Upper lobe of right lung (tissue), 1 donor: ENCODE measurements at regions not wholly inside any gene's neighbourhood (a gene's known extent, or its start where the extent isn't known, plus 50 kb on each side); places are given as distances from the start of the nearest gene placed in this dataset.

Experiments
- ATAC-seq: fragments of 200-7000 bp; cut with Tn5 transposase; one replicate; pipeline ENCODE4 v1.9.1; 2020; ENCODE audit warnings: mild to moderate bottlenecking, moderate library complexity
- DNase-seq: peaks from one replicate; pipeline ENCODE4 v3.0.0-alpha.2; 2020
- H3K27ac ChIP-seq: fragments of 200-600 bp; one replicate; pipeline ENCODE4 v1.8.0; 2022
- H3K27me3 ChIP-seq: fragments of 200-600 bp; one replicate; pipeline ENCODE4 v1.8.0; 2022; ENCODE audit warnings: mild to moderate bottlenecking
- H3K36me3 ChIP-seq: fragments of 200-600 bp; one replicate; pipeline ENCODE4 v1.8.0; 2022
- H3K4me1 ChIP-seq: fragments of 200-600 bp; one replicate; pipeline ENCODE4 v1.8.0; 2022
- H3K4me3 ChIP-seq: fragments of 200-600 bp; one replicate; pipeline ENCODE4 v1.8.0; 2022; ENCODE audit warnings: mild to moderate bottlenecking
- H3K9me3 ChIP-seq: fragments of 200-600 bp; one replicate; pipeline ENCODE4 v1.8.0; 2022
- intact Hi-C: fragments of 100-400 bp; cut with DNase I; formaldehyde crosslinking; loops from one replicate; pipeline ENCODE4 v1.11.0; 2022
- TF ChIP-seq, protein P1 (sequence below): fragments of 200-600 bp; IDR thresholded peaks from one replicate; pipeline ENCODE4 v1.8.0; 2022; ENCODE audit warnings: antibody characterized with exemption
- donor health status: DM: no; HTN: yes; CAD: no; lungs with severe emphysema.

DNA sequence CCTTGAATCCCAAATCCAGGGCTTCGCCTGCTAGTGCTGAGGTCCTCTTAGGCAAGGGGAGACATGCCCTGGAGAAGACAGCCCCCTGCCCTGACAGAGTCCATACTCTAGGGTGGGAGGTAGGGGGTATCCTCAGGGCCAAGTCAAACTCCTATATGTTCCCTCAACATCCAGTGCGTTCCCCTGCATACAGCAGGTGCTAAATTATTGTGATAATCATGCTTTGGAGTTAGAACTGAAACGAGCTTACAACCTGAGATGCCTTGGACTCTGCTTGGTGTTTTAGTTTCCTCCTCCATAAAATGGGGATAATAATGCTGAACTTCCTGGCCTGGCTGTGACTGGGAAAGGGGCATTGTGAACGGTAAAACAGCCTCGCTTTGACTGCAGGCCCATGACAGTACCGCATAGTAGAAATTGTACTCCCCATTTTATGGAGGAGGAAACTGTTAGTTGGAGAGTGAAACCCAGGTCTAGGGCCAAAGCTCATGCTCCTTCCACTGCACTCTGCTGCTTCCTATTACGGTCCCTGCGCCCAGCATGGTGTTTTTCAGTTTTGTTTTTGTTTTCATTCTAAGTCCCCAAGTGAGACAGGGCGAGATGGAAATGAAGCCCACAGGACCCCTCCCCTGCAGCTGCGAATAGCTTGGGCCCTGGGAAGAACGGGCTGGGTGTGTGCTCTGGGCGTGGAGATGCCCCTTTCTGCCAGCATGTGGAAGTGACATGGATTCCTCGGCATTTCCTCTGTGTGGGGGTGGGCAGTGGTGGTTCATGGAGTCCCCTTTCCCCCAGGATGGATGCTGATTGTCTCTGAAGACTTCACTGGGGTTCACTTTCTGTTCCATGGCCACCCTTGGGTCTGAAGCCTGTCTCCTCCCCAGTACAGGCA lies 162.5 kb downstream of the VEGFA start:
- Histone ChIP-seq H3K9me3 (no peaks in the 10 kb centered on the region), H3K4me1 (peaks cover 7% of the 10 kb centered on the region), H3K27me3 (no peaks in the 10 kb centered on the region), H3K27ac (no peak overlapping the region), H3K4me3 (no peak overlapping the region), H3K36me3 (no peaks in the 10 kb centered on the region)
- intact Hi-C loops, result no loop called here
- TF ChIP-seq, protein P1, sequence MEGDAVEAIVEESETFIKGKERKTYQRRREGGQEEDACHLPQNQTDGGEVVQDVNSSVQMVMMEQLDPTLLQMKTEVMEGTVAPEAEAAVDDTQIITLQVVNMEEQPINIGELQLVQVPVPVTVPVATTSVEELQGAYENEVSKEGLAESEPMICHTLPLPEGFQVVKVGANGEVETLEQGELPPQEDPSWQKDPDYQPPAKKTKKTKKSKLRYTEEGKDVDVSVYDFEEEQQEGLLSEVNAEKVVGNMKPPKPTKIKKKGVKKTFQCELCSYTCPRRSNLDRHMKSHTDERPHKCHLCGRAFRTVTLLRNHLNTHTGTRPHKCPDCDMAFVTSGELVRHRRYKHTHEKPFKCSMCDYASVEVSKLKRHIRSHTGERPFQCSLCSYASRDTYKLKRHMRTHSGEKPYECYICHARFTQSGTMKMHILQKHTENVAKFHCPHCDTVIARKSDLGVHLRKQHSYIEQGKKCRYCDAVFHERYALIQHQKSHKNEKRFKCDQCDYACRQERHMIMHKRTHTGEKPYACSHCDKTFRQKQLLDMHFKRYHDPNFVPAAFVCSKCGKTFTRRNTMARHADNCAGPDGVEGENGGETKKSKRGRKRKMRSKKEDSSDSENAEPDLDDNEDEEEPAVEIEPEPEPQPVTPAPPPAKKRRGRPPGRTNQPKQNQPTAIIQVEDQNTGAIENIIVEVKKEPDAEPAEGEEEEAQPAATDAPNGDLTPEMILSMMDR, result no peak
- ATAC-seq (no peak), DNase-seq (peak; percentile 34)

DNA sequence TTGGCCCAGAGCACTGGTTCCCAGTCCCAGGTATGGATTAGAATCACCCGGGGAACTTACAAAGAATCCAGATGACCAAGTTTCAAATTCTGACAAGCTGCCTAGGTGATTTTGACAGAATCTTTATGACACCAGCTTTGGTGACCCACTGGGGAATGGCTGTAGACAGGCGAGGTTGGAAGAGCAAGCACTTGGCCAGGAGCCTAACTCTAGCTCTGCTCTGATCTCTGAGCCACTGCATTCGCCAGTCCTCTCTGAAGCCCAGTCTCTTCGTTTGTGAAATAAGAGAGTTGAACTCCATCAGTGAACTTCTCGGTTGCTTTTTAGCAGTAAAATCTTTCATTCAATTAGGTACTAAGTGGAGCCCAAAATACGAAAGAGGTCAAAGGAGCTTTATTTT lies 161.2 kb downstream of the VEGFA start:
- H3K4me3 ChIP-seq, result no peak overlapping the region
- H3K4me1 ChIP-seq, result peaks cover 12% of the 10 kb centered on the region
- TF ChIP-seq, protein P1, result no peak
- DNase-seq (no peak), ATAC-seq (no peak)
- intact Hi-C loops, result no loop called here
- H3K9me3 ChIP-seq, result no peaks in the 10 kb centered on the region
- H3K27ac ChIP-seq, result no peak overlapping the region
- H3K36me3 ChIP-seq, result no peaks in the 10 kb centered on the region
- H3K27me3 ChIP-seq, result no peaks in the 10 kb centered on the region

DNA sequence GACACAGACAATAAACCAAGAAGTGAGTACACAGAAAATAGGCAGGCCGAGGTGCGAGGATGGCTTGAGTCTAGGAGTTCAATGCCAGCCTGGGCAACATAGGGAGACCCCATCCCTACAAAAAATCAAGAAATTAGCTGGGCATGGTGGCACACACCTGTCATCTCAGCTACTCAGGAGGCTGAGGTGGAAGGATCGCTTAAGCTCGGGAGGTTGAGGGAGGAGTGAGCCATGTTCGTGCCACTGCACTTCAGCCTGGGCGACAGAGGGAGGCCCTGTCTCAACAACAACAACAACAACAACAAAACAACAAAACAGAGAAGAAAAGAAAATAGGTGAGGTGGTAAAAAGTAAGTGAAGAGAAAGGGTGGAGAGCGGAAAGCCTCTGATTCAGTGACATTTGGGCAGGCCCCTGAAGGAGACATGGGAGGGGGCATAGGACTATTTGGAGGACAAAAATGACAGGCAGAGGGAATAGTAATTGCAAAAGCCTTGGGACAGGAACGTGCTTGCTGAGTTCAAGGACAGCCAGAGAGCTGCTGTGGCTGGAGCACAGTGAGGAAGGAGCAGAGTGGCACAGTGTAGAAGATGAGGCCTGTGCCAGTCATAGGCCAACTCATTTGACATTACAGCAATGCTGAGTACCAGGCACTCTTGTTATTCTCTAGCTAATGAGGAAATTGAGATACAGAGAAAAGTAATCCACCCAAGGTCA lies 160.6 kb downstream of the VEGFA start:
- TF ChIP-seq, protein P1, result no peak
- Histone ChIP-seq H3K27ac (no peak overlapping the region), H3K27me3 (no peaks in the 10 kb centered on the region), H3K4me3 (no peak overlapping the region), H3K9me3 (no peaks in the 10 kb centered on the region), H3K4me1 (peaks cover 14% of the 10 kb centered on the region), H3K36me3 (no peaks in the 10 kb centered on the region)
- intact Hi-C loops, result no loop called here
- peak; percentile 22 for DNase-seq
- ATAC-seq, result no peak

DNA sequence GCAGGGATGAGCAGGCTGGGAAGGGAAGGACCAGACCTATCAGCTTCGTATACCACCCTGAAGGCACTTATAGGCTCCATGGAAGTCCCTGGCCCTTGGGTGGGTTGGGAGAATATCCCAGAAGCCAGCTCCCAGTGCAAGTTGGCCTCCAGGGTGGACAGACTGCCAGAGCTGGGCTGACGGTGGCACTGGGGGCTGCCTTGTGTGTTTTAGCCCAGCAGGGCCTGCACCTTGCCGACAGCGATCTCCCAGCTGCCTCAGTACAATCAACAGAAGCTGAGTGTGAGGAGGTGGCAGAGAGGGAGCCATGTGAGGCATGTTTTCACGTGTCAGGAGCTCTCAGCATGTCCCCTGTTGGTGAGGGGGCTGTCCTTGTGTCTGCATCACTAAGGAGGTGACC lies 159.5 kb downstream of the VEGFA start:
- H3K36me3 ChIP-seq, result no peaks in the 10 kb centered on the region
- H3K4me3 ChIP-seq, result no peak overlapping the region
- no peaks in the 10 kb centered on the region for H3K9me3 ChIP-seq
- H3K27me3 ChIP-seq, result no peaks in the 10 kb centered on the region
- DNase-seq, result peak; percentile 52
- no peak for ATAC-seq
- H3K27ac ChIP-seq, result no peak overlapping the region
- TF ChIP-seq, protein P1, result no peak
- H3K4me1 ChIP-seq, result peaks cover 14% of the 10 kb centered on the region
- intact Hi-C loops, result no loop called here

DNA sequence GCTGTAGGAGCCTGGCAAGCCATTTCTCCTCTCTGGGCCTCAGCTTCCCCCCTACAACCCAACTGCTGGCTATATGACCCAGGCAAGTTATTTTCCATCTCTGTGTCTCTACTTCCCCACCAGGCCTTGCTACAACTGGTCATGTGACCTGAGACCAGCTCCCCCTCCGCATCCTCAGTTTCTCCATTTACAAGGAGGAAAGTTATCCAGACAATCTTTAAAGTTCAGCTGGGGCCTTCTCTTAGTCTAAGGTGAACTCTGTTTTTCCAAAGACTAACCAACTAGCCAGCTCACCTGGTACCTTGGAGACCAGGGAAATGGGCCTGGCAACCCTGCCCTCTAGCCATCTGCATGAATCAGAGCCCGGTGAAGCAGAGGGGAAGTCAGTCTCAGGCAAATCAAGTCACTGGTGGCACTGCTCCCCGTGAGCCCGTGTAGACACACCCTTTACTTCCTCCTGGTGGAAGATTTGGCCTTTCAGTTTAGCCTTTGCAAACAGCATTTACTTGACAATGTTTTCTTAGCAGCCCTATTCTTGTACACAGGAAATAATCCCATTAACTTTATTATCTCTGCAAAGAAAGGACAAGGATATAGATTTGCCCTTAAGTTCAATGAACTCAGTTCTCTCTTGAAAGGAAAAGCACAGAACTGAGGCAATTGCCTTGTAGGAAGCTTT lies 157.7 kb downstream of the VEGFA start:
- TF ChIP-seq, protein P1, result no peak
- H3K27me3 ChIP-seq, result no peaks in the 10 kb centered on the region
- no peak overlapping the region for H3K27ac ChIP-seq
- ATAC-seq (peak; percentile 19), DNase-seq (peak; percentile 41)
- no peak overlapping the region for H3K4me3 ChIP-seq
- no peaks in the 10 kb centered on the region for H3K9me3 ChIP-seq
- intact Hi-C loops, result no loop called here
- peaks cover 19% of the 10 kb centered on the region for H3K4me1 ChIP-seq
- H3K36me3 ChIP-seq, result no peaks in the 10 kb centered on the region
